SW480 (cell line): ENCODE measurements at regions not wholly inside any gene's neighbourhood (a gene's known extent, or its start where the extent isn't known, plus 50 kb on each side); places are given as distances from the start of the nearest gene placed in this dataset.

Source experiments
- DNase-seq: peaks from one replicate; pipeline ENCODE4 v3.0.0-alpha.2; 2016; ENCODE audit warnings: low spot score

DNA sequence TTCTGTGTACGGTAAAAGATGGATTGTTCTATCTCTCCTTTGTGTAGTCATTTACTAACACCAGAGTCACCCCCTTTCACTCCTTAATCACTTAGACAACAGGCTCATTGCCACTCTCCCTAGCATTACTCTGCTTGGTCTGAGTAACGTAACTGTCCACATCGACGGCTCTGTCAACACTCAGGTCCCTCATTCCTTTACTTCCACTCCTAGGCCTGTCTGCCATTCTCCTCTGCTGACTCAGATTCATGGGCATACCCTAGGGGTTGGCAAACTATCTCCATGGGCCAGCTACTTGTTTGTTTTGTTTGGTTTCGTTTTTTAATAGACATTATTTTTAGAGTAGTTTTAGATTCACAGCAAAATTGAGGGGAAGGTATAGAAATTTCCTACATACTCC is 243.9 kb downstream of the NR4A2 start:
- DNase-seq = no peak

DNA sequence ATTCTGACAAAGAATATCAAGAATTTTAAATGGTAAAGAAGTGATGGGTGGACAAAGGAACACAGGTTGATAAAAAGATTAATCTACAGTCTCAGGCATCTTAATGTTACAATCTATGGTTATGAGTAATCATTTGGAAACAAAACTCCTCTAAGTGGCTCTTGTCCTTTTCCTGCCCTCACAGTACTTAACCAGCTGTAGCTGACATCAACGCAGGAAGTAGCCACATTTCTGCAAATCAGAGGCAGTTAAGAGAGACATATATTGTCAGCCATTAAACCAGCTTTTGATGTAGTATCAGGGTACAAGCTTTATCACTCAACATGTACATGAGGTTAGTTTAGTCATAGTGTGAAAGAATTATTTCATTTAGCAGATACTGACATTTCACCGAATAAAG is 244.6 kb downstream of the NR4A2 start:
- no peak for DNase-seq

DNA sequence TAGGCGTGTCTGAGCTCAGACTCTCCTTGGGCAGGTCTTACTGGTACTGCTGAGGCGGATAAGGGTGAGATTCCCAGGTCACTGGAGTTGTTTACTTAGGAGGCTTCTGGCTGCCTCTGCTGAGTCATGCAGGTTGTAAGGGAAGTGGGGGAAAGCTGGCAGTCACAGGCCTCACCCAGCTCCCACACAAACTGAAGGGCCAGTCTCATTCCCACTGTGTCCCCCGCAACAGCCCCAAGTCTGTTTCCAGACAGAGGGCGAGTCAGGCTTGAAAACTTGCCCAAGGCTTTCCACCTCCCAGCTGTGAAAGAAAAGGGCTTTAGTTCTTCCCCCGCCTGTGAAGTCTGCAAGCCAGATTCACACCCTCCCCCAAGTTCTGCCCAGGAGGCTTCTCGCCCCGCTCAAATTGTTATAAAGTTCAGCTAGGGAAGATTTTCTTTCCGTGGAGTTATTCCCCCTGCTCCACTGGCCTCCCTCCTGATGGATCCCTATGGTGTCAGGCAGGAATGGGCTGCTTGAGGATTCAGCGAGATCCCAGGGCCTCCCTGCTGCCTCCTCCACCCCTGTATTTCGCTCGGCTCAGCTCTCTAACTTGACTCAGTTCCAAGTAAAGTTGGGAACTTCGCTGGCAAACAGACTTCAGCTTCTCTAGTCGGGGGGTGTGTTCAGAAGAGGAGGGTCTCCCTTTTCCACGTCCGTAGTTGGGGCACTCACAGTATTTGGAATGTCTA is 248.6 kb downstream of the NR4A2 start:
- DNase-seq = no peak

DNA sequence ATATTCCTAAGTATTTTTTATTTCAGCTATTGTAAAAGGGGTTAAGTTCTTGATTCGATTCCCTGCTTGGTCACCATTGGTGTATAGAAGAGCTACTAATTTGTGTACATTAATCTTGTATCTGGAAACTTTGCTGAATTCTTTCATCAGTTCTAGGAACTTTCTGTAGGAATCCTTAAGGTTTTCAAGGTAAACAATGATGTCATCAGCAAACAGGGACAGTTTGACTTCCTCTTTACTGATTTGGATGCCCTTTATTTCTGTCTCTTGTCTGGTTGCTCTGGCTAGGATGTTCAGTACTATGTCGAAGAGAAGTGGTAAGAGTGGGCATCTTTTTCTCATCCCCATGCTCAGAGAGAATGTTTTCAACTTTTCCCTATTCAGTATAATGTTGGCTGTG is 252.7 kb downstream of the NR4A2 start:
- DNase-seq = no peak

DNA sequence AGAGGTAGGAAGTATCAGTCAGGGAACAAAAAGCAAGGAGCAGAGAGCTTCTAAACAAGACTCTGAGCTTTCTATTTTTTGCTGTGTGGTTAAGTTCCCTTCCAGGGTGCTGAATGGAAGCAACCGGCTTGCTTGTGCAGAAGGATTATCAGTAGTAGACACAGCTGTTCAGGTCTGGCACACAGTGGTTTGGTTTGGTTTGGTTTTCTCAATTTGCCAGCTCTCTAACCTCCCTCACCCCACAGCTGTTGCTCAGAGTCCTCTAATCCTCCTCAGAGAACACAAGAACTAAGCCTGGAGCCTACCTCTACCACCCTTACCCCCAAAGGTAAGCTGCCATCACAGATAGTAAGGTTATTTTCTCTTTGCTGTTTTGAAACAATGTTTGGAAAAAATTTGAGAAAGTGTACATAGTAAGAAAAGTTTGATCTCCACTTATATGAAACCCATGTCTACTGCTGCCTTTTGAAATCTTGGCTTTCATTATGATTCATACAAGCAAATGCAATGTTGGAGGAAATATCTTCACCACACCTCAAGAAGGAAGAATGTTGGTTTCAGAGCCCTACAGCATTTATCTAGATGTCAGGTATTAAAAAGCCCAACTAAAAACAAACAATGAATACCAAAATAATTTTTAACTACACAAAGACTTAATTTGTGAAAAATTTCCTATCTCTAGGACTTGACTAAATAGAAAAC is 255.3 kb downstream of the NR4A2 start:
- DNase-seq = no peak

DNA sequence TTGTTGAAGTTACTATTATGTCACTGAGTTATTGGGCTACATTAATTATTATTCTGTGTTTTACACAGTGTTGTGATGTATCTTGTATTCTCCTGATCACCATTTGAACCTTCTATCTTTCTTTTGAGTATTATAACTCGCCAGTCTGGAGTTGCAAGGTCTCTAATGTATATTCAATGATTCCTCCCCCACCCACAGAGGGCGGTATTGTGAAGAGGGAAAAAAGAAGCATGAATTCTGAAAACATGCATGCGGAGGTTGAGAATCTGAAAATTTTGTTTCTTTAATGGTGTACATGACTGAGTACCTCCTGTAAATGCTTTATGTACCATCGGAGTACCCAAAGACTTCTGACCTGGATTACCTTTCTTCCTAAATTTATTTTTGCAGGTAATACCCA is 266.6 kb downstream of the NR4A2 start:
- no peak for DNase-seq

DNA sequence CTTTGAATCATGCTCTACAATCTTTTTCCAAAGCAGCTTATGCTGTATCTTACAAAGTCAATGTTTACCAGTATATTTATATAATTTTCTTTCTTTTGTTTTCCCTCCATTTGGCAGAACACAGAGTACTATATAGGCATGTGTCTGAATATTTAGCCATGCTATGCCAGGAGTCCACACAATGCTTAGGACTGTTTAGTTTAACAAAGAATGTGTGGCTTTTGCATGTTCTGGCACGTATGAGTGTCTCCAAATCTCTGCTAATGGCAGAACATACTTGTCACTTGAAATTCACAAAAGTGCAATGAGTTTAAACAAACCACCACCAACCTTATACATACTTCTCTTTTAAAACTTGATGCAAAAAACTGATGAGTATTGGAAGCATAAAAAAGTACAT is 268.0 kb downstream of the NR4A2 start:
- no peak for DNase-seq

DNA sequence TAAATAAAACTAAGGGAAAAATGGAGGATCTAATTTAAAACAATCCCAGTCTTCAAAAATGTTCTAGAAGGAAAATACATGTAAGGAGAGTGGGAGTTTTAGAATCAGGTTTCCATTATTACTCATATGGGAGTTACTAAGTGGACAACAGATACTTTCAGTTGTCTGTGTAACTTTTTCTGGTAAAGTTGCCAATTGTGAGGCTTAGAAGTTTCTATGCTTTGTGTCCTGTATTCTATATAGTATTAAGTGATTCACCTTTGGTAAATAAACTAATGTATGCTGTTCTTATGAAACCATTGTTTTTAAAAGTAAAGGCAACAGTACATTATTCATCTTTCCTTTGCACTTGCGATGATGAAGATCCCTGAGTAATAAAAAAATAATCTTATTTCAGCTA is 274.9 kb downstream of the NR4A2 start:
- DNase-seq = no peak

DNA sequence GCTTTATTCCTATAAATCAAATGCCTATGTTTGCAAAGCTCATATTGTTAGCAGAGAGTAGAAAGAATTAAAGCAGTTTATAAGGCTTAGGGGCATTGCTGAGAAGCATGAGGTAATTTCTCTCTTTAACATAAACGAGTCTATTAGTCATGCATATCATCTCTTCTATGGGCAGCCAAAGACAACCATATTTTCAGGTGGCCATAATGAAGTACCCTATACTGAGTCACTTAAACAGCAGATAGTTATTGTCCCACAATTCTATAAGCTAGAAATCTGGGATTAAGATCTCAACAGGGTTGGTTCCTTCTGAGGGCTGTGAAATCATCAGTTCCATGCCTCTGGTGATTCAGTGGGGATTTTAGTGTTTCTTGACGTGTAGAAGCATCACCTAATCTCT is 277.5 kb downstream of the NR4A2 start:
- no peak for DNase-seq

DNA sequence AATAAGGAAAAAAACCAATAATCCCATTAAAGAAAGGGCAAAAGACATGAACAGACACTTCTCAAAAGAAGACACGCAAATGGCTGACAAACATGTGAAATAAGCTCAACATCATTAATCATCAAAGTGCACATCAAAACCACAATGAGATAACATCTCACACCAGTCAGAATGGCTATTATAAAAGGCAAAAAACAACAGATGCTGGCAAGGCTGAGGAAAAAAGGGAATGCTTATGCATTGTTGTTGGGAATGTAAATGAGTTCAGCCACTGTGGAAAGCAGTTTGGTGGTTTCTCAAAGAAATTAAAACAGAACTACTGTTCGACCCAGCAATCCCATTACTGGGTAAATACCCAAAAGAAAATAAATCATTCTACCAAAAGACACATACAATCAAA is 285.6 kb downstream of the NR4A2 start:
- no peak for DNase-seq

DNA sequence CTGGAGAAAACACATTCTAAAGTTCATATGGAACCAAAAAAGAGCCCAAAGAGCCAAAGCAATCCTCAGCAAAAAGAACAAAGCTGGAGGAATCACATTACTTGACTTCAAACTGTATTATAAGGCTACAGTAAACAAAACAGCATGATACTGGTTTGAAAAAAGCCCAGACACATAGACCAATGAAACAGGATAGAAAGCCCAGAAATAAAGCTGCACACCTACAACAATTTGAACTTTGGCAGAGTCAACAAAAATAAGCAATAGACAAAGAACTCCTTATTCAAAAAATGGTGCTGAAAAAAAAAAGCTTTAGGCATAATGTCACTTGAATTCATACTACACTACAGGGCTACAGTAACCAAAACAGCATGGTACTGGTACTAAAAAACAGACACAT is 289.6 kb downstream of the NR4A2 start:
- no peak for DNase-seq

DNA sequence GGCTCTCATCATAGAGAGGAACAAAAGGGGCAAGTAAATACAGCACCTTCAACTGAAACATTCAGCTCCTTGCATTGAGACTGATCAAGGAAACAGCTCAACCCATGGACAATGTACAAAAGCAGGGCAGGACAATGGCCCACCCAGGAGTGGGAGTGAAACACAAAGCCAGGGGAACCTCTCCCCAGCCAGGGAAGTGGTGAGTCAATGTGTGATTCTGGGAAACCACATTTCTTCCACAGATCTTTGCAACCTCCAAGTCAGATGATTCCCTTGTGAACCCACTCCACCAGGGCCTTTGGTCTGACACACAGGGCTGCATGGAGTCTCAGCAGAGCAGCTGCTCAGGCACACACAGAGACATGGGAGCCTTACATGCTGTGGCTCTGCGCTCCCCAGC is 294.5 kb downstream of the NR4A2 start:
- no peak for DNase-seq

DNA sequence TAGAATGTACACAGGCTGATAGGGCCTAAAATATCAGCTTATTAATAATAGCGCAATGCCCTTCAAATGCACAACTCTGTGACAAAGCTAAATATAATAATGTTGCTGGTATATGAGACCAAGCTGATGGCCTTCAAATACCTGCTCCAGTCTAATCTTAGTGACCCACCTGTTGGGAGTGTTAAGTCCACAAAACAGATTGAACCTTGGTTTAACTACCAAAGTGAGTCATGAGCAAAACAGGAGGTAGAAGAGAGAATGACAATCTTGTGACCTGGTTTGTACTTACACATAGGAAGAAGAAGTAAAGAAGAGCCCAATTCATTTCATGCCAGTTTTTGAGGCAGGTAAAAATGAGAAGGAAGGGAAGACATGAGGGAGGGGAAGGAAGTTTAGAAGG is 295.0 kb downstream of the NR4A2 start:
- DNase-seq = no peak

DNA sequence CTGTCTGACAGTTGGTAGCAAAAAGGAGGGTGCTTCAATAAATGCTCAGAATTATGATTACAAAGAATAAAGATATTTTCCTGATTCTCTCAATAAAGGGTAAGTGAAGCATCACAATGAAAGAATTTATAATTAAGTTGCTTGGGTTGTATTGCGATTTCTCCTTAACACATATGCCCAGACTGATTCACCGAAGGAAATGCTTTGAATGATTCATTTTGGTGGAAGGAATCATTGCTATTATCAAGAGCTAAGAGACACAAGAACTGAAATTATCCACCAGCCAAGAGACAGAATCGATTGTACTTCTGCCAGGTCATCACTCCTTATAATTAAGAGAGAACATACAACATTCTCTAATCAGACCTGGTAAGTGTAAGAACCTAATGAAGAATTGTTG is 301.4 kb downstream of the NR4A2 start:
- DNase-seq = no peak

DNA sequence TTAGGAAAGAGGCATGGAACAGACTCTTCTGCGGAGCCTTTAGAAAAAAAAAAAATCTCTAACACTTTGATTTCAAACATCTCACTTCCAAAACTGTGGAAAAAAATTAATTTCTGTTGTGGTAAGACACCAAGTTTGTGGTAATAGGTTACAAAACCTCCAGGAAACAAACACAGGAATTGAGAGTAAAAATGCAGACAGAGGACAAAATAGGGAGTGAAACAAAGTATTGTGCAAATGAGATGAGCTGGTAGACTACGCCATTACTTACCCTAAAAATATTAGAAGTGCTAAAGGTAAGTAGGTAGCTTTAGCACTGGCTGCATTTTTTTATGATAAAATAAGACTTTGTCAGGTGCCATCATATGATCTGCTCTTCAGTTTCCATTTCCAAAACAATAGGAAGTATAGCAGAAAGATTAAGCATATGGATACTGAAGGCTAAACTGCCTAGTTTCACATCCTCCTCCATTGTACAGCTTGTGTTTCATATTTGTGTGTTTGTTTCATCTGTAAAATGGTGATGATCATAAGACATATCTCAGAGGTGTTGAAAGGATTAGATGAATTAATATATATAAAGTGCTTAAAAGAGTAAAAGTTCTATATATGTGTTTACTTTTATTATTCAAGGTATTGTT is 309.2 kb downstream of the NR4A2 start:
- no peak for DNase-seq

DNA sequence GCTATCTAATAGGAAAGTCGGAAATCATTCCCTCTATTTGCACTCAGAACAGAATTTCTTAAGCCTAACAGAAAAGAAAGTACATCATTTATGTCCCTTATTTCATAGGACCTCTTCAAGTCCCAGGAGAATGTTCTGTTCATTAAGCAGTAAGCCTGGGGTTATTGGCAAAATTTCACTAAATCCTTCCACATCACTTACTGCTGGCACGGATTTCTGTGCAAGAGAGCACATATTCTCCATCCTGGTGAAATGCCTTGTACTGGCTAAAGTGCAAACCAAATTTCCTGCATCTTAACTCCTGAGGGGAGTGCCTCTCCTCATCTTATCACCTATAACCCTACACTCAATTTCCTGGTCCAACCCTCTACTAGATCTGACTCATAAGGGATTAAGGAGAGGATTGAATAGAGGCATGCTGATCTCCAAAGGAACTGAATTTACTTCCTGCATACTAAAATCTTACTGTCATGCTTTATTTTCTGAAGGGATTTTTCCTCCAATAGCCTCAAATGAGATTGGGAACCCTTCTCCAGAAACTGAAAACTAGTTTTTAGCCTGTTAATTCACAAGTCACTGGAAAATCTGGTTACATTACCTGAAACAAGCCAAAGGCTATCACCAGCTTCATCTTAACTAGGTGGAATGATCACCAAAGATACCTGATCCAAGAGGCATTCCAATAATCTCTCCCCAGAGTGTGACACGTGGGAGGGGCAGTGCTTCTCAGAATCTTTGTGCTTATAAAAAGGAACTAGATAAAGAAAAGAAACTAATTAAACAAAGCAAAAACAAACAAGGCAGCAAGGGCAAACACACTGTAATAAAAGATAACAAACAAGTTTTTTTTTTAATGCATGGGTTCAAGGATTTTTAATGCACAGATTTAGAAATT is 311.1 kb downstream of the NR4A2 start:
- no peak for DNase-seq

DNA sequence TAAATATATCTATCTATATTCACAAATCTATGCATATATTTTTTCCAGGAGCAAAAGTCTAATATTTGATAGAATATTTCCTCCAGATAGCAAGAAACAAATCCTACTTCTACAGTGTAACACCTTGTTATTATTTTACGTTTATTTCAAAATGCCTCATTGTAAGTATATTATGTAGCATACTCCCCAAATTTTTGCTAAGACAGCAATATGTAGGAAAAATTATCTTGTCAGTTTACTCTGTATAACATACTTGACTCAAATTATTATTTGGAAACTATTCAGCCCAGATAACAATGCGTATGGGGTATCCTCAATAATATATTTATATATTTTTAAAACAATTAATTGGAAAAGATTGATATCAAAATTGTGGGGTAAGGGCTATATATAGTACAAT is 313.2 kb downstream of the NR4A2 start:
- DNase-seq = no peak

DNA sequence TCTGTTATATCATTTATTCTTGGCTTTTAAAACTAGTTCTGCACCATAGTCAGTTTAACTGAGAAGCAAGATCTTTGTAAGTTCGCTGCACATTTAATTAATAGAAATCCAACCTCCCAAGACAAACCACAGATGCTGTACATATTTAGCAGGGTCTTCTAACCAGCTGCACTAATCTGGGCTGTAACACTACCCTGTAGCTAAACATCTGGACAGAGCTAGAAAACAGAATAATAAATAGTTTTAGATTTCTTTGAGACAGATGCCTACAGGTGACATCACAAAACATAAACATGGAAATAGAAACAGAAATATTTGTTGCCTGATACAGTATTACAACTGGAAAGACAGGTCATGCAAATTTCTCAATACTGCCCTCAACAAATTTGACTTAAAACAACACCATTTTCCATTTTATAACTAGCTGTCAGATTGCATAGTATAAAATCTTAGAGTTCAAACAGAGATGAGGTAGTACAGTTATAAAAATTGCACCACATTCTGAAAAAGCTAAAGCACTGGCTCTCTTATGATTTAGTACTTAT is 315.1 kb downstream of the NR4A2 start:
- no peak for DNase-seq

DNA sequence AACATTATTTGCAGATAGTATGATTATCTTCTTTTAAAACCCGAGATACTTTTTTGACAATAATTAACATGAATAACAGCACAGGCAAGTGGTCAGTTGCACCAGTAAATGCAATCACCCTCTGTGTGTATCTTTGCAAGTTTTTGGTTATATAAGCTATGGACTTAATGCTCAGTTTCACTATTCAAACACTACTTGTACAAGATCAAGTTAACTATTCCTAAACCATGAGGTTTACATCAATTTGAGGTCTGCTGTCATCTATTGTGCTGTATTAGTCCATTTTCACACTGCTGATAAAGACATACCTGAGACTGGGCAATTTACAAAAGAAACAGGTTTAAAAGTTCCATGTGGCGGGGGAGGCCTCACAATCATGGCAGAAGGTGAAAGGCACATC is 323.2 kb downstream of the NR4A2 start:
- no peak for DNase-seq

DNA sequence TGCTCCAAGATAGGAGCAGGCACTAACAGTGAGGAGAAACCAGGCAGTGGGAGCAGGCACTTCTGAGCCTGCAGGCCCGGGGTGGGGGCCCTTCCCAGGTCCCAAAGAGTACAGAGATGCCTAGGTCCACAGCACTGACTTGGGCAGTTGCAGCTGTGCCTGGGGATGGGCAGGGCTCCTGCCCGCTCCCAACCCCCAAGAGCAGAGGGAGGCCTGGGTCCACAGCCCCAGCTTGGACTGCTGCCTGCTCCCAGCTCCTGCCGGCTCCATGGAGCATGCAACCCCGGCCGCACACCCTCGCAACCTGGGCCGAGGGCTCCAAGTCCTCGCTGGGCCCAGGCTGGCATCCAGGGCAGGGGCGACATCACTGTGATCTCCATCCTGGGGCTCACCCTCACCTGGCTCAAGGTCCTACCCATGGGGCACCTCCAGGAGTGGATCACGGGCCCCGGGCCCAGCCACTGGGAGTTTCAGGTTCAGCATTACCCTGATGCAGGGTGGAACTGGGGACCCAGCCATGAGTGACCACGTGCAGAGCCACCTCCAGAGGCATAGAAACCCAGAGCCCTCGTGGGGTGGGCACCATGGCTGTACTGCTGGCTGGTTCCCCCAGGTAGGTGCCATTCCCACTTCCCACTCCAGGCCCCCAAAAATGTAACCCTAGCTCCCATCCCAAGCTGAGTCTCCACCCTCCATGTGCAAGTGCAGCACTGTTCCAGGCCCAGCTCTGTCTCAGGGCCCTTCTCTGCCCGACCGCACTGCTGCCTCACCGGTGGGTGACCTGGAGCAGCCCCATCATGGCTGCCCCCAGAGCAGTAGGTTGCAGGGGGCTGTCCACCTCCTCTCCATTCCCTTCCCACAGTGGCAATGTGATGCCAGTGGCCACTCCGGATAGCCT is 325.6 kb downstream of the NR4A2 start:
- DNase-seq = no peak
